Suprapubic skin (tissue), 4 donors: ENCODE measurements at regions not wholly inside any gene's neighbourhood (a gene's known extent, or its start where the extent isn't known, plus 50 kb on each side); places are given as distances from the start of the nearest gene placed in this dataset.

Source experiments
- DNase-seq, 2 donors: peaks; one replicate each; pipeline ENCODE4 v3.0.0-alpha.2; 2019; ENCODE audit warnings: low spot score in 2 of 2
- H3K27ac ChIP-seq: fragments of 200-600 bp; sonication (generic); one replicate; pipeline ENCODE4 v1.5.1; 2019
- H3K27me3 ChIP-seq: fragments of 200-600 bp; sonication (generic); one replicate; pipeline ENCODE4 v1.5.1; 2019
- H3K36me3 ChIP-seq: fragments of 200-600 bp; sonication (generic); one replicate; pipeline ENCODE4 v1.5.1; 2019
- H3K4me1 ChIP-seq: fragments of 200-600 bp; sonication (generic); one replicate; pipeline ENCODE4 v1.5.1; 2019
- H3K4me3 ChIP-seq: fragments of 200-600 bp; sonication (generic); one replicate; pipeline ENCODE4 v1.5.1; 2019; ENCODE audit warnings: mild to moderate bottlenecking
- H3K9me3 ChIP-seq: fragments of 200-600 bp; sonication (generic); one replicate; pipeline ENCODE4 v1.5.1; 2019
- EP300 ChIP-seq: sonication (generic); formaldehyde crosslinking; IDR thresholded peaks from one replicate; pipeline ENCODE4 v1.6.1; 2017; ENCODE audit warnings: antibody characterized with exemption
- POLR2A ChIP-seq, 2 donors: fragments of 450-650 bp; IDR thresholded peaks; one replicate each; pipeline ENCODE4 v1.6.1; 2017; ENCODE audit warnings: antibody characterized with exemption in 2 of 2, mild to moderate bottlenecking in 2 of 2, moderate library complexity in 2 of 2
- POLR2AphosphoS5 ChIP-seq, 3 donors: sonication (generic); formaldehyde crosslinking; IDR thresholded peaks; one replicate each; pipeline ENCODE4 v1.6.1; 2017; ENCODE audit warnings: antibody characterized with exemption in 3 of 3
- WGBS: methylation state at CpG from one replicate; pipeline ENCODE4 v1.1.5; 2018; 5-methylcytosine and 5-hydroxymethylcytosine counted together
- TF ChIP-seq, protein P1 (sequence below), 2 donors: fragments of 200-600 bp in 1 of 2; fragments of 450-650 bp in 1 of 2; sonication (generic) in 1 of 2; IDR thresholded peaks; one replicate each; pipeline ENCODE4 v1.5.1; 2016 to 2019; ENCODE audit warnings: antibody characterized with exemption in 2 of 2, mild to moderate bottlenecking in 1 of 2, moderate library complexity in 1 of 2

DNA sequence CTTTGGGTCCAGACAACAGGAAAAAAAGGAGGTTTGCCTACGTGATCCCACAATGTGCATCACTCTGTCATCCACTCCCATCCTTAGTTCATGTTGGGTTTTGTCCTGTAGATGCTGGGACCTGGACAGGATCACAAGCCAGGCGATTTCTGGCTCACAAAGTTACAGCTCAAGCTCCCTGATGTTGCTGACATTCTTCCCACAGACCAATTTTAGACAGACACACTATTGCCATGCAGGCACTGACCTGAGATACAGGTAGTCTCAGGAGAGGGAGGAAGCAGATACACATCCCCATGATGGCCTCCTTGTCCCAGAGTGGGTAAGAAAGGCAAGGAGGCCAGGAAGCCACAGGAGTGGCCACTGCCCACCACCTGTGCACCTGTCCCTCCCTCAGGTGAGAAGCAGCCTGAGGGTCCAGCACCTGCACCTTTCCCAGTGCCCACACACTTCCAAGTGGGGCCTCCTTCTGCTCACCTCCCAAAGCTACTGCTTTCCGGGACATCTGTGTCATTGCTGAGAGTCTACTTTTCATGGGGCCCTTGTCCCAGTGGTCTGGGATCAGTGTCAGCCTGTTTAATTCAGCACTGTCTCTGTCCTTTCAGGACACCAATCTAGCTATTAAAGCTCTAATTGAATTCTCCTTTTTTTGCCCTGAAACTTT, 52.0 kb upstream of the TOP3B start:
- no peak overlapping the region for H3K27ac ChIP-seq
- DNase-seq = no peak
- peaks cover 3% of the 10 kb centered on the region for H3K27me3 ChIP-seq
- TF ChIP-seq POLR2AphosphoS5 (IDR thresholded peaks at IDR 0.05) = no peak
- TF ChIP-seq POLR2A (IDR thresholded peaks at IDR 0.05) = no peak
- no peaks in the 10 kb centered on the region for H3K9me3 ChIP-seq
- H3K36me3 ChIP-seq = no peaks in the 10 kb centered on the region
- no peaks in the 10 kb centered on the region for H3K4me1 ChIP-seq
- WGBS = 92% methylated on average over 2 of the region's 3 CpGs
- H3K4me3 ChIP-seq = no peak overlapping the region

DNA sequence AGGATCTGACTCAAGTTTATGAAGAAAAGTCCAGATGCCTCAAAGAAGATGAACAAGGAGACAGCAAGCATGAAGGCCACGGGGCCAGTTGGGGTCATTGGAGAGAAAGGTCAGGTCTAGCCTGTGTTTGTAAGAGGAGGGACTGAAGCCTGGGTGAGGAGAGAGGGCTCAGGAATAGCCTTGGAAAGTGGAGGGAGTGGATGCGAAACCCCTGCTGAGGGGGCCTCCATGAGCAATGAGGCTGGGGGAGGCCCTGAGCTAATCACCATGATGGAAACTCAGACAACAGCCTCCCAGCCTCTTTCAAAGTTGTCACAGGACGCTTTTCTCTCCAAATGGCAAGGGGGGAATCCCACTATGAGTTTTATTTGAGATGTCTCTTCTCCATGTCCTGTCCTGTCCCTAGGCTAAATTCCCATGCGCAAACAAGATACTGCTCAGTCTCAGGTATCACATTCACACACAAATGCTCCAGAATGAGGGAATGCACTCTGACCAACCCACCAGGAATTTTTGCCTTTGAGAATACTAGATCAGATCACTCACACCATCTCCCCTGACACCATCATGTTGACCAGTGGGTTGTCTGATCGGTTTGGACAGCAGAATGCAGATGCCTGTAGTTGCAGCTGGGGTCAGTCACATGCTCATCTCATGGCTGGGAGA, 51.3 kb upstream of the TOP3B start:
- H3K4me1 ChIP-seq = no peaks in the 10 kb centered on the region
- H3K36me3 ChIP-seq = no peaks in the 10 kb centered on the region
- no peak overlapping the region for H3K4me3 ChIP-seq
- DNase-seq = no peak
- peaks cover 3% of the 10 kb centered on the region for H3K27me3 ChIP-seq
- no peak overlapping the region for H3K27ac ChIP-seq
- TF ChIP-seq EP300 (no peak), POLR2A (IDR thresholded peaks at IDR 0.05) (no peak), POLR2AphosphoS5 (IDR thresholded peaks at IDR 0.05) (no peak)
- TF ChIP-seq, protein P1, sequence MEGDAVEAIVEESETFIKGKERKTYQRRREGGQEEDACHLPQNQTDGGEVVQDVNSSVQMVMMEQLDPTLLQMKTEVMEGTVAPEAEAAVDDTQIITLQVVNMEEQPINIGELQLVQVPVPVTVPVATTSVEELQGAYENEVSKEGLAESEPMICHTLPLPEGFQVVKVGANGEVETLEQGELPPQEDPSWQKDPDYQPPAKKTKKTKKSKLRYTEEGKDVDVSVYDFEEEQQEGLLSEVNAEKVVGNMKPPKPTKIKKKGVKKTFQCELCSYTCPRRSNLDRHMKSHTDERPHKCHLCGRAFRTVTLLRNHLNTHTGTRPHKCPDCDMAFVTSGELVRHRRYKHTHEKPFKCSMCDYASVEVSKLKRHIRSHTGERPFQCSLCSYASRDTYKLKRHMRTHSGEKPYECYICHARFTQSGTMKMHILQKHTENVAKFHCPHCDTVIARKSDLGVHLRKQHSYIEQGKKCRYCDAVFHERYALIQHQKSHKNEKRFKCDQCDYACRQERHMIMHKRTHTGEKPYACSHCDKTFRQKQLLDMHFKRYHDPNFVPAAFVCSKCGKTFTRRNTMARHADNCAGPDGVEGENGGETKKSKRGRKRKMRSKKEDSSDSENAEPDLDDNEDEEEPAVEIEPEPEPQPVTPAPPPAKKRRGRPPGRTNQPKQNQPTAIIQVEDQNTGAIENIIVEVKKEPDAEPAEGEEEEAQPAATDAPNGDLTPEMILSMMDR (IDR thresholded peaks at IDR 0.05) = no peak
- no peaks in the 10 kb centered on the region for H3K9me3 ChIP-seq
- WGBS = 84% methylated on average over 5 of the region's 5 CpGs

DNA sequence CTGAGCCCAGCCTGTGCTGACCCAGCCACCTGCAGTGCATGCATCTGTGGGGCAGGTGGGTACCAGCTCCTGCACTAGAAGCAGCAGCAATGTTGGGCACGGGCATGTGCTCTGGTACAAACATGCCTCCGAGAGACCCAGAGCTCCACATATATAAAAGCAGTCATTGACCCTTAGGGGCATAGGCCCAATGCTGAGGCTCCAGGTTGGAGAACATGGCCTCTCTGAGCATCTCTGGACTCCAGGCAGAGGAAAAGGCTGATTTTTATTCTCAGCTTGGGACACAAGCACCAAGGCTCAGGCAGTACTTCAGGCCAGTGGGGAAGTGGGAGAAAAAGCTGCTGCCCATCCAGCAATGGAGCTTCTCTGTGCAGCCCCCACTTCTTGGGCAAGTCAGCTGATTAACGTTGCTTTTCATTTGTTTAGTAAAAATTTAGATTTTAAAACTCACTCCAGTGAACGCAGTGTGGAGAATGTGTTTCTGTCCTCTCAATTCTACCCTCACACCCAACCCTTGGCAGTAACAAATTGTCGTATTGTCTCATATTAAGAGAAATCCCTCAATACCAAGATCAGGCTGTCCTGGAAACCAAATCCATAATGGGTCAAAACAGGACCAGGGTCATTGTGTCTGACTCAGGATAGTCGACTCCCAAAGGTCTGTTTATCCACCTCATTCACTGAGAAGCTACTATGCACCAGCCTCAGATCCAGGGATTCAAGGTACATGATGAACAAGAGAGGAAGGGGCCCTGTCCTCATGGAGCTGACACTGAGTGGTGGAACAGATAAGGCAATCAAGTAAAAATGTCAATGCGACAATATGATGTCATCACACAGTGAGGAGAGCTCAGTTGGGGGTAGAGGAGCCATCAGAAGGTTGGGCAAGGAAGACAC, 50.6 kb upstream of the TOP3B start:
- Histone ChIP-seq H3K36me3 (no peaks in the 10 kb centered on the region), H3K27ac (no peak overlapping the region), H3K4me1 (no peaks in the 10 kb centered on the region), H3K27me3 (peaks cover 3% of the 10 kb centered on the region), H3K4me3 (no peak overlapping the region), H3K9me3 (no peaks in the 10 kb centered on the region)
- 91% methylated on average over 5 of the region's 7 CpGs for WGBS
- no peak for TF ChIP-seq POLR2A (IDR thresholded peaks at IDR 0.05)
- no peak for DNase-seq

DNA sequence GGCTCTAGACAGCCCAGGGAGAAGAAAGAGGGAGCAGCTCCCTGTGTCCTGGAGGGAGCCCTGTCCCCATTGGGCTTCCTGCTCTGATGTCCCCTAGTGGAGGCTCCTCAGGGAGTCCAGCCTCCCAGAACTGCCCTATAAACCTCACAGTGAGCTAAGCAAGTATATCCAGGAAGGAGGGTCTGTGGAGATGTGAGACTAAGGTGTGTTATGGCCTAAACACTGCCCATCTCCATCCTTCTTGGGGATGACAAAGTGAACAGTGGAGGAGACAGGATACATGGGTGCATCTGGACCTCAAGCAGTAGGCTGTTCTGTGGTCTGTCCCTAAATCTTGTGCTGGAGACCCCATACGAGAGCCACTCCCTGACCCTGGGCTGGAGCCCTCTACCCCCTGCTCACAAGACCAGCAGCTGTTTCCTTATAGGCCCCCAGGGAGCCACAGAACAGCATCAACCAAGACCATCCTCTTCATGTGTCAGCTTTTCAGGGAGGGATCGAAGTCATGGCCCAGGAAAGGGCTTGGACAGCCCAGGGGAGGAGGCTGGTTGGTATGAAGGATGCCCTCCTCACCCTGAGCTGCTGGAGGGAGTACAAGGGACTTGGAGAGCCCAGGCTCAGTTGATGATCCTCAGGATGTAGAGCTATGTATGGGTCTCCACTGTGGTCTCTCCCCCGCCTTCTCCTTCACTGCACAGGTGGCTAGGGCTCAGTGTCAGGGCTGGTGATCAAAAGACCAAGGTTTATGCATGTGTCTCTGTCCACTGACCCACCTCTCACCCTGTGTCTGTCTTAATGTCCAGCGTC, 49.7 kb upstream of the TOP3B start:
- Histone ChIP-seq H3K27ac (no peak overlapping the region), H3K36me3 (no peaks in the 10 kb centered on the region), H3K9me3 (no peaks in the 10 kb centered on the region), H3K4me1 (no peaks in the 10 kb centered on the region), H3K4me3 (no peak overlapping the region), H3K27me3 (peaks cover 3% of the 10 kb centered on the region)
- WGBS = 100% methylated on average over 1 of the region's 4 CpGs
- TF ChIP-seq, protein P1 (IDR thresholded peaks at IDR 0.05) = no peak
- TF ChIP-seq EP300 (no peak), POLR2A (IDR thresholded peaks at IDR 0.05) (no peak), POLR2AphosphoS5 (IDR thresholded peaks at IDR 0.05) (no peak)
- DNase-seq = no peak
